Neural crest cell (in vitro differentiated cells): ENCODE measurements at regions not wholly inside any gene's neighbourhood (a gene's known extent, or its start where the extent isn't known, plus 50 kb on each side); places are given as distances from the start of the nearest gene placed in this dataset.
"Not testable (repeated sequence)": the region's sequence is repeated elsewhere in the genome, so short reads cannot be mapped to it uniquely, and the experiment has no call there.

Experiments
- DNase-seq: peaks from one replicate; pipeline ENCODE4 v3.0.0; 2021; ENCODE audit warnings: low read depth, mixed read lengths, low spot score
- H3K27ac Mint-ChIP-seq: one replicate; pipeline ENCODE4 v1.8.0; 2021; ENCODE audit warnings: mild to moderate bottlenecking, mixed read lengths; ENCODE audit not compliant: unreplicated experiment
- H3K27me3 Mint-ChIP-seq: 2 replicates; pipeline ENCODE4 v1.8.0; 2021; ENCODE audit warnings: low read depth, mild to moderate bottlenecking, mixed read lengths
- H3K36me3 Mint-ChIP-seq: 2 replicates; pipeline ENCODE4 v1.8.0; 2021; ENCODE audit warnings: low read depth, mild to moderate bottlenecking, mixed read lengths
- H3K4me1 Mint-ChIP-seq: 2 replicates; pipeline ENCODE4 v1.8.0; 2021; ENCODE audit warnings: mixed read lengths
- H3K4me3 Mint-ChIP-seq: one replicate; pipeline ENCODE4 v1.8.0; 2021; ENCODE audit warnings: mild to moderate bottlenecking, mixed read lengths
- H3K9me3 Mint-ChIP-seq: 2 replicates; pipeline ENCODE4 v1.8.0; 2021; ENCODE audit warnings: mixed read lengths
- CTCF ChIP-seq: fragments of 200-600 bp; sonication (generic); conservative IDR thresholded peaks from 2 replicates; pipeline ENCODE4 v1.5.0; 2021; ENCODE audit warnings: antibody characterized with exemption, mild to moderate bottlenecking

GRCh38 chr20:53811577-53811976, 217.9 kb upstream of the ZNF217 start:
- TF ChIP-seq CTCF, result no peak
- Mint-ChIP-seq H3K27ac (no peak overlapping the region), H3K36me3 (no peaks in the 10 kb centered on the region), H3K4me1 (peaks cover 15% of the 10 kb centered on the region), H3K9me3 (no peaks in the 10 kb centered on the region), H3K4me3 (no peak overlapping the region), H3K27me3 (no peaks in the 10 kb centered on the region)
- no peak for DNase-seq

- Mint-ChIP-seq H3K27me3 (no peaks in the 10 kb centered on the region), H3K4me1 (peaks cover 15% of the 10 kb centered on the region), H3K27ac (no peak overlapping the region), H3K4me3 (no peak overlapping the region), H3K9me3 (no peaks in the 10 kb centered on the region), H3K36me3 (no peaks in the 10 kb centered on the region)
- DNase-seq, result no peak
- TF ChIP-seq CTCF, result no peak
Observed at GRCh38 chr20:53810661-53811355, 217.2 kb upstream of the ZNF217 start.

GRCh38 chr20:53809728-53810365, 216.2 kb upstream of the ZNF217 start:
- Mint-ChIP-seq H3K36me3 (no peaks in the 10 kb centered on the region), H3K9me3 (no peaks in the 10 kb centered on the region), H3K27me3 (no peaks in the 10 kb centered on the region), H3K4me1 (peaks cover 15% of the 10 kb centered on the region), H3K27ac (no peak overlapping the region), H3K4me3 (no peak overlapping the region)
- TF ChIP-seq CTCF, result no peak
- no peak for DNase-seq

- Mint-ChIP-seq H3K4me1 (peaks cover 15% of the 10 kb centered on the region), H3K27me3 (no peaks in the 10 kb centered on the region), H3K27ac (no peak overlapping the region), H3K4me3 (no peak overlapping the region), H3K9me3 (no peaks in the 10 kb centered on the region), H3K36me3 (no peaks in the 10 kb centered on the region)
- no peak for DNase-seq
- TF ChIP-seq CTCF, result no peak
Observed at GRCh38 chr20:53809217-53809616, 215.6 kb upstream of the ZNF217 start.

- Mint-ChIP-seq H3K9me3 (no peaks in the 10 kb centered on the region), H3K4me1 (peaks cover 15% of the 10 kb centered on the region), H3K4me3 (no peak overlapping the region), H3K27me3 (no peaks in the 10 kb centered on the region), H3K27ac (no peak overlapping the region), H3K36me3 (no peaks in the 10 kb centered on the region)
- no peak for TF ChIP-seq CTCF
- DNase-seq, result no peak
Observed at GRCh38 chr20:53808733-53809132, 215.1 kb upstream of the ZNF217 start.

GRCh38 chr20:53808302-53808701, 214.7 kb upstream of the ZNF217 start:
- not testable (repeated sequence) for H3K9me3 Mint-ChIP-seq, H3K4me3 Mint-ChIP-seq, DNase-seq, H3K27me3 Mint-ChIP-seq, H3K36me3 Mint-ChIP-seq, H3K27ac Mint-ChIP-seq
- H3K4me1 Mint-ChIP-seq, result peaks cover 15% of the 10 kb centered on the region
